Stimulated activated CD4-positive, alpha-beta T cell treated with anti-CD3 and anti-CD28 coated beads, Interleukin-1b, Interleukin-23, amount 100 ng/mL, for 4 hours (primary cell): ENCODE measurements at regions not wholly inside any gene's neighbourhood (a gene's known extent, or its start where the extent isn't known, plus 50 kb on each side); places are given as distances from the start of the nearest gene placed in this dataset.
A peak's percentile ranks its signal among the peaks of the same experiment; 100 is the strongest.

Experiments
- DNase-seq, 2 donors: peaks; one replicate each; pipeline ENCODE4 v3.0.0-alpha.2; 2020; ENCODE audit warnings: low read depth in 2 of 2

DNA sequence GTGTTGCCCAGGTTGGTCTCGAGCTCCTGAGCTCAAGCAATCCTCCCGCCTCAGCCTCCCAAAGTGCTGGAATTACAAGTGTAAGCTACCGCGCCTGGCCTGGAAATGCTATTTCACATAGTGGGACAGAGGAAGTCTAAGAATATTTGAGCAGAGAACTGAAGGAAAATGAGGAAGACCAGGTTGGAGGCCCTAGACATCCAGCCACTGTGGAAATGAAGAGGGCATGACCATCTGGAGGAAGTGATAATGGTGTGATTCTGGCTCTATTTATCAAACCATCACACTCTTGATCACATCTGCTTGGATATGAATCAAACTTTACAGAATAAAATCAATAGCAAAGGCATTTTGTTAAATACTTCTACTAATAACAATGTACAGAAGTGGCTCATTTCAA, 65.9 kb upstream of the ARHGEF3 start:
- DNase-seq: no peak

DNA sequence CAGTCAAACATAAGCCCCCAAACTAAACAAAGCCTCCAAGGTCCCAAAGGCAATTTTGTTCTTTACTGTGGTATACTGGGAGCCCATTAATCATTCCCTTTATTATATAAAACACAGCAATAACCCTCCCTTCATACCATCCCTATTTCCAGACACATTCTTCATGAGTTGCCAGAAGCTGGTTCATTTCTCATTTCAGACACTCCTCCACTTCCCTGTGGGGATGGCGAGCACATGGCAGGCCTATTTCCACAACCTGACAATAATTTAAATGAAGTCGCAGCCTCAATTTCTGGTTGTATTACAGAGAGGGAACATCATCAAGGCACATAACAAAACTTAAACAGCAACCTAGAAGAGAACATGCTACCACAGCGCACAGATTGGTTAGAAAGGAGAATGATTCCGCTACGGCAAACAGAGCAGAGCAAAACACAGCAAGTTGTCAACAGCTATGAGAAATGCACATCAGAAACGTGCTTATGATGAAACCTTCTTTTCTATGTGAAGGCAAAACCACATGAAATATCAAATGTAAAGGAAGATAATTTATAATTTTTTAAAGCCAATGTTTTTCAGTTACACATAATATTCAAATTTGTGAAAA, 63.3 kb upstream of the ARHGEF3 start:
- DNase-seq: no peak

DNA sequence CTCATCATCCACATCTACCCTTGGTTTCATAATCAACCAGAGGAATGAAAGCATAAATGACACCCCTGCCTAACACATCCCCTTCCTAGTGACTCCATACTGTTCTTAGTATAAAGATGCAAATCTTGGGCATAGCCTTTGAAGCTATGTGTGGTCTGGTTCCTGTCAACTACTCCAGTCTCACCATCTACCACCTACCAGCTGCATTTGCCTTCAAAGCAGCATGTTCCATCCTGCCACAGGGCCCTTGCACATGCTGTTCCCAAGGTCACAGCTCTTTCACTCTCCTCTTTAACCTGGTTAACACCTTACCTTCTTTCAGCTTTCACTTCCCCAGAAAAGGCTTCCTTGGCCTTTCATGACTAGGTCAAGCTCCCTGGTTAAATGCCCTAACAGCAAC, 62.3 kb upstream of the ARHGEF3 start:
- DNase-seq: no peak

DNA sequence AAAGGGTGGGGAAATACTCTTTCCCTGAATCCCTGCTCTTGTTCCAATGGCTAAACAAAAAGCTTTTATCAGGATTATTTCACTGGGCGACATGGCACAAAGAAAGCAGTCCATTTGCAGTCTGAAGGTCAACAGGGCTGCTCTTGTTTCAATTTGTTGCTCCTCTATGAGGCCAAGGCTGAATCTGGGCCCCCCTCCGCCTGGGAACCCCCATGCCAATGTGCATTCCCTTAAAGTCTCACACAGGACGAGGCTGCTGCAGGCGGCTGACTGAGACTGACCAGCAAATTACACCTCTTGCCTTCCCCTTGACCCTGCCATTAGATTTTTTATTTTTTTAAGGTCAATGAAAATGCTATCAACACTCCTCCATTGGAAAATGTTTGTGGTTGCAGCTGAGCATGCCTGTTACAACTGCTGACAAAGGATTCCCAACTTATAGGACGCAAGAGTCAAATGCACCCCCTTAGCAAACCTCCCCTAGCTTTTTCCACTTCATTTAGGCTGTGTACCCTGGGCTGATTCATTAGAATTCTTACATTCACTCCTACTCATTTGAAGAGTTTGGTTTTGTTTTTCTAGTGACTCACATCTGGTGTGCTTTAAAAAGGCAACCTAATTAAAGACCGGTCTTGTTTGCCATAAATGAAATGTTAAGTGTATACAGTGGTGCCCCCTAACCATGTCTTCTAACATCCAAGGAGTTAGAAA, 60.8 kb upstream of the ARHGEF3 start:
- peak in 1 of 2 donors; percentile 32 for DNase-seq

DNA sequence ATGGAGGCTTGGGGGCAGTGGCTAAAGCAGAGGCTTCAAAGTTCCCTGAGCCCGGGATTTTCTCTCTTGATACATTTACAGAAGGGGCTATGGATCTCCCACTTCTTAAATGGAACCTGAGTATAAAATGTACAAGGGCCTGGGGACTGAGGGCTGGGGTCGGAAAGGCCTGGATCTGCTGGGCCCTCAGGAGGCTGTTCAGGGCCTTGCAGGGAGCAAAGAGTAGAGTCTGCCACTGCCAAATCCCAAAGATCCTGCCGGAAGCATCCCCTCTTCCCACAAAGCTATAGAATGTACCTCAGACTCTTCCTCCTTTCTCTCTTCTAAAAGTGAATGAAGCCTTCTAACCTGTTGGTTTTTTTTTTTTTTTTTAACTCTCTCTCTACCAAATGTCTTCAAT, 59.8 kb upstream of the ARHGEF3 start:
- DNase-seq: no peak

GRCh38 chr3:56860939-56861338, 59.2 kb upstream of the ARHGEF3 start:
- no peak for DNase-seq

DNA sequence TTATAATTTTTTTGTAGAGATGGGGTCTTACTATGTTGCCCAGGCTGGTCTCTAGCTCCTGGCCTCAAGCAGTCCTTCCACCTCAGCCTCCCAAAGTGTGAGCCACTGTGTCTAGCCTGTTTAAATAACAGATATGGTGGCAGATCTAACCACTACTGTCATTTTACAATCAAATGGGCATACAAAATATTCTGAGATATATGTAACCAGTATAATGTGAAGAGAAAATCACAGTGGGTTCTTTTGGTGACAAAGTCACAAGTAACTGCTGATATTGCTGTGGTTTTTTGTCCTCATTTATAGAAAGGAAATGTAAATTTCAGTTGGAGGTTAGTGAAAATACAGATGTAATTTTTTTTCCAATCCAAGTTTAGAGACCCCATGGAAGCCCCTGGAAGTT, 58.6 kb upstream of the ARHGEF3 start:
- DNase-seq: no peak

GRCh38 chr3:56858331-56858730, 56.6 kb upstream of the ARHGEF3 start:
- DNase-seq: no peak

DNA sequence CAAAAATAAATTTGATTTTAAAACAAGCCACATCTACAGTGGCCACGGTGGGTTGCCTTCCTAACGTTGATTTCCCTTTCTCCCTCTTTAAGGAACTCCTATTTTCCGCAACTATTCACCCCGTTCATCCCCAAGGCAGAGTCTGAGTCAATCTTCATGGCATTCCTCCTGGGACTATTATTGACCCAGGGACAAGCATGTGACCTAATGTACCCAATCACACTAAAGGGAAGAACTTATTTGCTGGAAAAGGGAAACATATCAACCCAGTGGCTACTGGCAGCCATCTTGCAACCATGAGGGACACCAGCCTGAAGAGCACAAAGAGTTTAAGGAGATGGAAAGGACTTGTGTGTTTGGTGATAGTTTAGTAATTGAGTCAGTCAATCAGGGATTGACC, 55.4 kb upstream of the ARHGEF3 start:
- no peak for DNase-seq

DNA sequence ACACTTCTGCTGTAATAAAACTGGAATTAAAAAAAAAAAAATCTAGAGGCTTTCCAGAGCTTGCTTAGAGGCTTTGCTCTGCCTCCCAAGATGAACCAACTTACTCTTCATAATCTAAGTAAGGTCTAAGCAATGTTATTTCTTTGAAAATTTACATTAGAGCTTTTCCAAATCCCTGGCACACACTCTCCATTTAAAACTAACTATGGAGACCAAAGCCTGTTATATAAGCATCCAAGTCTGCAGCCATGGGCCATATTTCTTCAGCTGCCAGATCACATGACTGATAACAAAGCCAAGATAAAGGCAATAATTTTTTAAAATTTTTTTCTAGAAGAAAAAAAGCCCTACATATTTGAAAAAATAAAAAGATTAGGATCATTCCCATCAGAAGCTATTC, 55.0 kb upstream of the ARHGEF3 start:
- no peak for DNase-seq

DNA sequence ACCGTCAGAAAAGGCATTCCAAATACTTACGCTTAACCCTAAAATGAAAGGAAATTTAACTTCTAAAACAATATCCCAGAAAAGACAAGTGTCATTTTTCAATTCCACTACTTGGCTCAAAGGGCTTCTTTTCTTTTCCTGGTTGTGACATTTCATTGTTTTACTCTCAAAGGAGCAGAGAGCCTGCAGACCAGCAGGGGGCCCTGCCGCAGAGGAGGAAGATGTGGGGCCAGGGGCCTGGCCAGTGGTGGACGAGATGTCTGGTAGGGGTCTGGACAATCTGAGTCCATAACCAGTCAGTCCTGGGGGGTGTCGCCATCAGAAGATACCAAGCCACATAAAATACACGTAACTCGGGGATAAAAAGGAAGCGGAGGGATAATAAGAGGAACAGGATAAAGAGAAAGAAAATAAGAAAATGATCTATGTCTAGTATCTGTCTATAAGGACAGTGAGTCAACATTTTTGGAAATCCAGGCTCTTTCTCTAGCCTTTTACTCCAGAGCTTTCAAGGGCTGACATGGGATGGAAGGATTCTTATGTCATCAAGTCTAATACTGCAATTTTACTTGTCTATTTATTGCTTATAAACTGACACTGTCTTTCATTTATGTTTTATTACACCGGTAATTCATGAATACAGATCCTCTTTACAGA, 54.2 kb upstream of the ARHGEF3 start:
- peak in 1 of 2 donors; percentile 24 for DNase-seq

- DNase-seq: no peak
Measured at GRCh38 chr3:56854856-56855611, 53.3 kb upstream of the ARHGEF3 start.

DNA sequence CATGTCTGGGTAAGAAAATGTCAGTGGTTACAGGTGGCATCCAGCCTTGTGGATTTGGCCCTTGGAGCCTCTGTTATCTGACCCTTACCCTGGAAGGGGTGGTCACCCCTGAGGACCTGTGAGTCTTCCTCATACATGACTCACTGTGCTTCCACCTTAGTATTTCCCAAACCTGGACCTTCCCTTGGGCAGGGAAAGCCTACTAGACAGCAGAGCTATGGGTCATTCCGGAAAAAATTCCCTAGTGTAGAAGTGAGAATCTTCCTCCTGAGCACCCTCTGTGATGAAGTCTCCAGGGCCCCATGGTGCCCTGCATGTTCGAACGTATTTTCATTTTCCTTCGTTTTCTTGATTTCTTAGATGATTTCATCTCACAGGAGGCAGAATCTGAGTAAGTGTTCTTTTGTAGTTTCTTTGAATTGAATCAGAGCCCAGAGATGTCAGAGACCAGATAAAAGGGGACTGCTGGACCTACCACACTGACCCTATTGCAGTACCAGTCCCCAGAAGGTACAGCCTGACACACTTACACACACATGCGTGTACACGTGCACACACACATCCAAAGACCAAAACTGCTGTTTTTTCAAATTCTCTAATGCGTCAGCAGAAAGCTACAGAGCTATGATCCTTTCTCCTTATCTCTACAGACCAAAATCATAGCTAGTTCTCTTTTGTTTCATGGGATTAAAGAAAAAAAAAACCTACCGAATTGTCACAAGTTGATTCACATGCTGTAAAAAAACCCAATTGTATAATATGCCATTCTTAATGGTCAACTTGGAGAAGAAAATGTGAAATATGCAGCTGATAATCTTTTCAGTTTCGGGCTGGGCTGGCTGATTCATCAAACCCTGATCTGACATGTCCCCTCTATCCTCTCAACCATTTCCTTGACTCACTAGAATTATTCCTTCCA, 50.5 kb upstream of the ARHGEF3 start:
- no peak for DNase-seq
